OCI-LY1 (cell line): ENCODE measurements at regions not wholly inside any gene's neighbourhood (a gene's known extent, or its start where the extent isn't known, plus 50 kb on each side); places are given as distances from the start of the nearest gene placed in this dataset.

Experiments used
- H2AFZ ChIP-seq: fragments of 200-600 bp; sonication (generic), shearing (Covaris generic); 2 replicates; pipeline ENCODE4 v1.6.0; 2014; ENCODE audit warnings: antibody characterized with exemption, mild to moderate bottlenecking, low read length
- H3F3A ChIP-seq: fragments of 200-600 bp; sonication (generic), shearing (Covaris generic); 2 replicates; pipeline ENCODE4 v1.6.0; 2014; ENCODE audit warnings: mild to moderate bottlenecking, antibody characterized with exemption, low read length, moderate library complexity; ENCODE audit not compliant: insufficient read depth
- H3K27ac ChIP-seq: fragments of 200-600 bp; sonication (generic); 2 replicates; pipeline ENCODE4 v1.5.1; 2014; ENCODE audit warnings: low read length, mixed run types, mild to moderate bottlenecking, low read depth; ENCODE audit not compliant: poor library complexity, severe bottlenecking
- H3K27me3 ChIP-seq: fragments of 200-600 bp; sonication (generic); 2 replicates; pipeline ENCODE4 v1.6.0; 2014; ENCODE audit warnings: antibody characterized with exemption, mild to moderate bottlenecking, low read length, moderate library complexity; ENCODE audit not compliant: insufficient read depth
- H3K36me3 ChIP-seq: fragments of 200-600 bp; sonication (generic); 2 replicates; pipeline ENCODE4 v1.6.1; 2014; ENCODE audit warnings: mild to moderate bottlenecking, antibody characterized with exemption, low read length, moderate library complexity, mixed read lengths; ENCODE audit not compliant: insufficient read depth
- H3K4me1 ChIP-seq: fragments of 200-600 bp; sonication (generic); 2 replicates; pipeline ENCODE4 v1.5.1; 2014; ENCODE audit warnings: mild to moderate bottlenecking, low read length, moderate library complexity; ENCODE audit not compliant: insufficient read depth, severe bottlenecking
- H3K4me2 ChIP-seq: fragments of 200-600 bp; sonication (generic), shearing (Covaris generic); 2 replicates; pipeline ENCODE4 v1.6.1; 2014; ENCODE audit warnings: low read length
- H3K4me3 ChIP-seq: fragments of 200-600 bp; sonication (generic); 2 replicates; pipeline ENCODE4 v1.5.1; 2014; ENCODE audit warnings: low read length, low read depth, mild to moderate bottlenecking, mixed read lengths; ENCODE audit not compliant: poor library complexity, severe bottlenecking
- H3K79me2 ChIP-seq: fragments of 200-600 bp; shearing (Covaris generic); 2 replicates; pipeline ENCODE4 v1.6.1; 2016; ENCODE audit warnings: mixed run types, low read length, mixed read lengths; ENCODE audit not compliant: insufficient read depth
- H3K9ac ChIP-seq: fragments of 200-600 bp; sonication (generic), shearing (Covaris generic); 2 replicates; pipeline ENCODE4 v1.6.1; 2014; ENCODE audit warnings: mild to moderate bottlenecking, low read length, mixed read lengths
- H3K9me2 ChIP-seq: fragments of 200-600 bp; sonication (generic), shearing (Covaris generic); 2 replicates; pipeline ENCODE4 v1.6.1; 2014; ENCODE audit warnings: low read depth, mild to moderate bottlenecking, low read length, mixed read lengths
- H3K9me3 ChIP-seq: fragments of 200-600 bp; shearing (Covaris generic); 2 replicates; pipeline ENCODE4 v1.6.1; 2014; ENCODE audit warnings: low read length, mixed read lengths
- H4K20me1 ChIP-seq: fragments of 200-600 bp; sonication (generic), shearing (Covaris generic); 2 replicates; pipeline ENCODE4 v1.6.0; 2016; ENCODE audit warnings: mild to moderate bottlenecking, low read length; ENCODE audit not compliant: insufficient read depth
- CTCF ChIP-seq: fragments of 200-600 bp; sonication (generic), shearing (Covaris generic); IDR thresholded peaks from 2 replicates; pipeline ENCODE4 v1.5.1; 2017; ENCODE audit warnings: mild to moderate bottlenecking, antibody characterized with exemption, low read length, moderate library complexity, mixed read lengths
- EZH2 ChIP-seq: fragments of 200-600 bp; sonication (generic), shearing (Covaris generic); IDR thresholded peaks from 2 replicates; pipeline ENCODE4 v1.8.0; 2017; ENCODE audit warnings: borderline replicate concordance, mixed run types, mild to moderate bottlenecking, antibody characterized with exemption, low read length, moderate library complexity, mixed read lengths

DNA sequence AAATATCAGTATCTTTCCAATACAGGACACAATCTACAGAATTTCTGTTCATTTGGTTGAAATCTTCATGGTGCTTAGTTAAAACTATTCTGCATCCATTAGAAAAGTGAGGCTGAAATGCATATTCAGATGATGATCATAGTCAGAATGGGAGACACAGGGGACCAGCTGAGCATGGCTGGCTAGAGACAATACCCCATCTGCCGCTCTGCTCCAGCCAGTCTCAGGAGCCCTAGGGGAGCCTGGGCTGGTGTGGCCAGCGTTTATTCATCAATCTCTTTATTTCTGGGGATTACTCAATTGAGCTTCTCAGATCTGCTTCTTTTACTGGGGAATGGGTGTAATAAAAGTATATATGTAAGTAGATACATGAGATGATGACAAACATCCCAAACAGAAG is 470.9 kb upstream of the CDIN1 start:
- no peaks in the 10 kb centered on the region for H3K27me3 ChIP-seq
- no peaks in the 10 kb centered on the region for H3F3A ChIP-seq
- H3K4me3 ChIP-seq, result no peak overlapping the region
- no peaks in the 10 kb centered on the region for H3K79me2 ChIP-seq
- no peak overlapping the region for H3K27ac ChIP-seq
- TF ChIP-seq EZH2 (no peak), CTCF (no peak)
- H4K20me1 ChIP-seq, result no peaks in the 10 kb centered on the region
- H2AFZ ChIP-seq, result no peak overlapping the region
- no peaks in the 10 kb centered on the region for H3K9me3 ChIP-seq
- no peaks in the 10 kb centered on the region for H3K4me1 ChIP-seq
- H3K36me3 ChIP-seq, result no peaks in the 10 kb centered on the region
- H3K4me2 ChIP-seq, result no peak overlapping the region
- H3K9ac ChIP-seq, result no peak overlapping the region
- no peaks in the 10 kb centered on the region for H3K9me2 ChIP-seq

DNA sequence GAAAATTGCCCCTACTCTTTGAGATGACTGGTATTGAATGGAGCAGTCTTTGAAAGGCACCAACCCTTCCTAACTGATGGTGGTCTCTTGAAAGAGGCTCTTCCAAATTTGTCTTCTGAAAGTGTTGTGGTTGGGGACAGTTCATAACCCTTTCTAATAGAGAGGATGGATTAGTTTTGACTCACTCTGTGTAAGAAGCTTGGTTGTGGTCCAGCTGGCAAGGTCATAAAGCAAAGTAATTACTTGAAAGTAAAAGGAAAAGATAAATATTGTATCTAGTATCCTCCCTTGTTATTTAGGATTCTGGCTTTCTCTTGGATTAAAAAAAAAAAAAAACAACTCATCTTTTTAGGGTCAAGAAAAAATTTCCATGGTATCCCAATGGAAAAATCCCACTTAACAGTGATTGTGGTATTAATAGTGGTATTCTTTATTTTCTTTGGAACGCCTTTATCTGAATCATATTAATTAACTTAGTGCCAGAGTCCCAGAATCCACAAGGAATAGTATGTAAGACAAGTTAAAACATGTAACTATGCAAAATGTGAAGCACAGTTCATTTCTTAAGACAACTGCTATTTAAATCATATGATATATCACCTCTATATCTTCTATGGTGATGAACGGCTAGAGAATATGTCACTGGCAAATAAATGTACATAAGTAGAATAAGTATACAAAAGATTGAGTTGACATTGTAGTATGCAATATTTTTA is 469.3 kb upstream of the CDIN1 start:
- Histone ChIP-seq H3K9me3 (no peaks in the 10 kb centered on the region), H3F3A (no peaks in the 10 kb centered on the region), H3K4me2 (no peak overlapping the region), H4K20me1 (no peaks in the 10 kb centered on the region), H3K9ac (no peak overlapping the region), H2AFZ (no peak overlapping the region), H3K36me3 (no peaks in the 10 kb centered on the region), H3K9me2 (no peaks in the 10 kb centered on the region), H3K27me3 (no peaks in the 10 kb centered on the region), H3K79me2 (no peaks in the 10 kb centered on the region), H3K4me1 (no peaks in the 10 kb centered on the region), H3K27ac (no peak overlapping the region), H3K4me3 (no peak overlapping the region)
- TF ChIP-seq EZH2 (no peak), CTCF (no peak)

- Histone ChIP-seq H3K27ac (no peak overlapping the region), H3F3A (no peaks in the 10 kb centered on the region), H3K36me3 (no peaks in the 10 kb centered on the region), H3K4me1 (no peaks in the 10 kb centered on the region), H3K4me2 (no peak overlapping the region), H2AFZ (no peak overlapping the region), H3K9me2 (no peaks in the 10 kb centered on the region), H3K9me3 (no peaks in the 10 kb centered on the region), H4K20me1 (no peaks in the 10 kb centered on the region), H3K9ac (no peak overlapping the region), H3K27me3 (no peaks in the 10 kb centered on the region), H3K4me3 (no peak overlapping the region), H3K79me2 (no peaks in the 10 kb centered on the region)
- no peak for TF ChIP-seq EZH2
- TF ChIP-seq CTCF, result no peak
Observed at GRCh38 chr15:36110659-36110993, 468.8 kb upstream of the CDIN1 start.
